HG03432 (cell line): ENCODE measurements at regions not wholly inside any gene's neighbourhood (a gene's known extent, or its start where the extent isn't known, plus 50 kb on each side); places are given as distances from the start of the nearest gene placed in this dataset.
"Not testable (repeated sequence)": the region's sequence is repeated elsewhere in the genome, so short reads cannot be mapped to it uniquely, and the experiment has no call there.

Source experiments
- ATAC-seq: cut with Tn5 transposase; IDR thresholded peaks from one replicate; pipeline ENCODE4 v1.9.1; 2021; ENCODE audit warnings: mild to moderate bottlenecking, moderate library complexity; ENCODE audit not compliant: unreplicated experiment

DNA sequence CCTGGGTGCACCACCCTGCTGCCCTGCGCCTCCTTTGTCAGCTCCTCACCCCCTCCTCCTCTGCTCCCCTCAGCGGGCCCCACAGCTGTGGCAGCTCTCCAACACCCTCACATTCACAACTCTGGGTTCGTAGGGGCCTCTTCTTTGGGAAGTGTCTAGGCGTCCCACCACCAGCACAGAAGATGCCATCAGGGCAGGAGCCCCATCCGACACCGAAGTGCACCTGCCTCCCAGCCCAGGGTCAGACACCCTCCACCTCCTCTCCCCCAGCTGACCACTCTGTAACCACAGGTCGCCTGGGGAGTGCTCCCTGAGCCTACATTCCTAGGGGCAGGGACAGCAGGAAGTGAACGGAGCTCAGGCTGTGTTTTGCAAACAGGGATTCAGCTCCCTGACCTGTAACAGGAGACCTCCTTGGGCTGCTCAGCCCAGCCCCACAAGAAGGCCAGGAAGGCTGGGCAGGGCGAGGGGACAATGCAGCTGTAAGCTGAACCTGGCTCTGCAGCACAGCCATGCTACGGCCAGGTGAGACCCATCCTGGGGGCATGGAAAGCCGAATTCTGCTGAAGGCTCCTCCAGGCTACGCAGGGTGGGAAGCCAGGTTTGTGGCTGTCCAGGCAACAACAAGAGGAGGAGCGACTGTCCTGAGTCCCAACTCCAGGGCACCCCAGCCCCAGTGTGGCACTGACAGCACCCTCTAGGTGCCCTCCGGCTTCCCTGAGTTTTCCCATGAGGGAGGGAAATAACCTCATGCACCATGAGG lies 269.0 kb downstream of the GOLGA6L6 start:
- ATAC-seq = no peak

DNA sequence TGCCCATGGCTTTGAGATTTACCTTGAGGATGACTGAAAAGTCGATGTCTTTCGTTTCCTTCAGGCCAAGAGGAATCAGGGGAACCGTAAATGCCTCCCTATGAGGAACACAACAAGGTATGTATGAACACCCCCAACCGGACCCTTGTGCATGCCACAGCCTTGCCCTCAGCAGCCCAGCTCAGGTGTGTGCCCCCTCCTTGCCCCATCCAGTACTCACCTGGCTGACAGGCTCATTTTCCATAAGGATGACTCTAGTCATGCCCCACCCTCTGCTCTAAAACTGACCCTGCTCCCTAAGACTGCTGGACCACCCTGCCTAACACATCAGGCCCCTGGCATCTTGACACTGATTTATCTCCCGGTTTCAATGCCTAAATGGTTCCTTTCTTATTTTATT lies 270.0 kb downstream of the GOLGA6L6 start:
- no peak for ATAC-seq

DNA sequence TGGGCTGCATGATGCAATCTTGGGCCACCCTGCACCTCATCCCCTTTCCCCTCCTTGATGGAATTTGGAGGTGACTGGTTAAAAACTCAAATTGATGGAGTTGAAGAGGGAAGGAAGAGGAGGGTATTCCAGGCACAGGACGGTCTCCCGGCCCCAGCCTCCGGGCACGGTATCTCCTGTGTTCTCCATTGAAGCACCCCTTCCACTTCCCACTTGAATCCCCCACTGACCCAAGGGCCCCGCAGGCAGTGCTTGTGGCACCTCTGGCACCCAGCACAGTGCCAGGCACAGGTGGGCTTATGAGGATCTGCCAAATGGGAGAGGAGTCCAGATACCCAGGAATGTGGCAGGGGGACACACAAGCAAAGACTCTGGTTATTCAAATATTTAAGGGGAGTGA lies 271.6 kb downstream of the GOLGA6L6 start:
- not testable (repeated sequence) for ATAC-seq

DNA sequence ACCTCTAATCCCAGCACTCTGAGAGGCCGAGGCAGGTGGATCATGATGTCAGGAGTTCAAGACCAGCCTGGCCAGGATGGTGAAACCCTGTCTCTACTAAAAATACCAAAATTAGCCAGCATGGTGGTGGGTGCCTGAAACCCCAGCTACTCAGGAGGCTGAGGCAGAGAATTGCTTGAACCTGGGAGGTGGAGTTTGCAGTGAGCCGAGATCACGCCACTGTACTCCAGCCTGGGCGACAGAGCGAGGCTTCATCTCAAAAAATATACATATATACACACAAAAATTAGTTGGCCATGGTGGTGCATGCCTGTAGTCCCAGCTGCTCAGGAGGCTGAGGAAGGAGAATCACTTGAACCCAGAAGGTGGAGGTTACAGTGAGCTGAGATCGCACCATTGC lies 273.6 kb downstream of the GOLGA6L6 start:
- not testable (repeated sequence) for ATAC-seq

DNA sequence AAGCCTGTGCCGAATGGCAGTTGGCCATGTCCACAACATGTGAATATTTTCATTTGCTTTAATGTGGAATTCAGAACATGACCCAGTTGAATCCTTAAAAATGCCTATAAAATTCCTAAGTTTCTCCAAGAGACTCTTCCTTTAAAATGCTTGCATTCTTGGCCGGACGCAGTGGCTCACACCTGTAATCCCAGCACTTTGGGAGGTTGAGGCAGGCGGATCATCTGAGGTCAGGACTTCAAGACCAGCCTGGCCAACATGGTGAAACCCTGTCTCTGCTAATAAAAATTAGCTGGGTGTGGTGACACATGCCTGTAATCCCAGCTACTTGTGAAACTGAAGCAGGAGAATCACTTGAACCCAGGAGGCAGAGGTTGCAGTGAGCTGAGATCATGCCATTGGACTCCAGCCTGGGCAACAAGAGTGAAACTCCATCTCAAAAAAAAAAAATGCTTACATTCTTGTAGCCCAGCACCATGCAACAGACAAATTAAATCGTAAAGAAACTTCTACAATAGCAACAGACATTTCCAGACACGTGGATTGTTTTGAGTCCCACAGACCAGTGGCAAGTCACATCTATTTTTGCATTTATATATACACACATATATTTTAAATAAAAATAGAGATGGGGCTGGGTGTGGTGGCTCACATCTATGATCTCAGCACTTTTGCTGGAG lies 274.4 kb downstream of the GOLGA6L6 start:
- ATAC-seq = not testable (repeated sequence)

DNA sequence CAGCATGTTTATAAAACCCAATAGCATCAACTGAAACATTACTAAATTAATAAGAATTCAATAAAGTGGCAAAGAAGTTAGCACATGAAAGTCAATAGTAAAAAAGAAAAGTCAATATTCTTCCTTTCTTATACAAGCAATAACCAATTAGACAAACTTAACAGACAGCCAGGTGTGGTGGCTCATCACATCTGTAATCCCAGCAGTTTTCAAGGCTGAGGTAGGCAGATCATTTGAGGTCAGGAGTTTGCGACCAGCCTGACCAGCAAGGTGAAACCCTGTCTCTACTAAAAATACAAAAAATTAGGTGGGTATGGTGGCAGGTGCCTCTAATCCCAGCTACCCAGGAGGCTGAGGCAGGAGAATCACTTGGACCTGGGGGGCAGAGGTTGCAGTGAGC lies 275.9 kb downstream of the GOLGA6L6 start:
- not testable (repeated sequence) for ATAC-seq

DNA sequence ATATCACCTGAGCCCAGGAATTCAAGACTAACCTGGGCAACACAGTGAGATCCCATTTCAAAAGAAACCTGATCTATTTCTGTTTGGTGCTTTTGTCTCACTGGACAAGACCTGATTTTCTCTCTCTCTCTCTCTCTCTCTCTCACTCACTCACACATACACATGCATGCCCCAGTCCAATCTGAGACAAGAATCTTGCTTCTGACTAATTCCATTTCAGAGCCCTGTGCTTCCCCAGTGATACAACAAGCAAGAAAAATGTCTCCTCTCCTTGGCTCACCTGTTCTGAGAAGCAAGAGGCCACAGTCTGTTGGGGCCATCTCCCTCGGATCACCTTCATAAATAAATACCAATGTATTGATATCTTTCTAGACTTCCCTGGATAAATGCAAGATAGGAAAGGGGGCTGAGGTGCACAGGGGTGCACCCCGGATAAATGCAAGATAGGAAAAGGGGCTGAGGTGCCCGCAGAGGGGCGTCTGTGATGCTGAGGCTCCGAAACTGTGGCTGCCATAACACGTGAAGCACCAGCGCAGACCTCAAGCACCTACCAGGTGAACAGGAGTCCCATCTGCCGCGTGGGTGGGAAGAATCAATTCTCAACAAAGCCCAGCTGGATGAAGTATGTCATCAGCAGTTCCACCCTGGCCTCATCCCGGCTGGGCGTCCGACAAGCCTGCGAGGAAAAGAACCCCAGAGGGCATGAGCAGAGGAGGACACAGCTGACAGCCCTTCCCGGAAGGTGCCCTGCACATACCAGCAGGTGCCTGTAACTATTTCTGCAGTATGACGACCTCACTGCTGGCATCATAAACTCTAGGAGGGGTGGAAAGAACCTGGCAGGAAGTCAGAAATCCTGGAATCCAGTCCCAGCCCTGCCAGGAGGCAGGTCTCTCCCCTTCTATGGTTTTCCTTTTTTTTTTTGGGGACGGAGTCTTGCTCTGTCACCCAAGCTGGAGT lies 280.0 kb downstream of the GOLGA6L6 start:
- ATAC-seq = not testable (repeated sequence)

DNA sequence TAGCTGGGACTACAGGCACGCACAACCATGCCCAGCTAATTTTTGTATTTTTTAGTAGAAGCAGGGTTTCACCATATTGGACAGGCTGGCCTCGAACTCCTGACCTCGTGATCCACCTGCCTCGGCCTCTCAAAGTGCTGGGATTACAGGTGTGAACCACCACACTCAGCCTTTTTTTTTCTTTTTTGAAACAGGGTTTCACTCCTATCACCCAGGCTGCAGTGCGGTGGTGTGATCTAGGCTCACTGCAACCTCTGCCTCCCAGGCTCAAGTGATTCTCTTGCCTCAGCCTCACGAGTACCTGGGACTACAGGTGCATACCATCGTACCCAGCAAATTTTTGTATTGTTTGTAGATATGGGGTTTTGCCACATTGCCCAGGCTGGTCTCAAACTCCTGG lies 280.9 kb downstream of the GOLGA6L6 start:
- ATAC-seq = not testable (repeated sequence)

DNA sequence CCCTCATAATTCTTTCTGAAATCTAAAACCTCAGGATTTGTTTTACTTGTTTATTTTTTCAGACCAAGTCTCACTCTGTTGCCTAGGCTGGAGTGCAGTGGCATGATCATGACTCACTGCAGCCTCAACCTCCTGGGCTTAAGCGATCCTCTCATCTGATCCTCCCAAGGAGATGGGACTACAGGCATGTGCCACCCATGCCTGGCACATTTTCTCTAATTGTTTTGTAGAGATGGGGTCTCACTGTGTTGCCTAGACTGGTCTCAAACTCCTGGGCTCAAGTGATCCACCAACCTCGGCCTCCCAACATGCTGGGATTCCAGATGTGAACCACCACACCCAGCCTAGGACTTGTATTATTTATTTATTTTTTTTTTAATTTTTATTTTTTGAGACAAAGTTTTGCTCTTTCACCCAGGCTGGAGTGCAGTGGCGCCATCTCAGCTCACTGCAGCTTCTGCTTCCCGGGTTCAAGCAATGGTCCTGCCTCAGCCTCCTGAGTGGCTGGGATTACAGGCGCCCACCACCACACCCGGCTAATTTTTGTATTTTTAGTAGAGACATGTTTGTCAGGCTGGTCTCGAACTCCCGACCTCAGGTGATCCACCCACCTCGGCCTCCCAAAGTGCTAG lies 281.9 kb downstream of the GOLGA6L6 start:
- not testable (repeated sequence) for ATAC-seq

DNA sequence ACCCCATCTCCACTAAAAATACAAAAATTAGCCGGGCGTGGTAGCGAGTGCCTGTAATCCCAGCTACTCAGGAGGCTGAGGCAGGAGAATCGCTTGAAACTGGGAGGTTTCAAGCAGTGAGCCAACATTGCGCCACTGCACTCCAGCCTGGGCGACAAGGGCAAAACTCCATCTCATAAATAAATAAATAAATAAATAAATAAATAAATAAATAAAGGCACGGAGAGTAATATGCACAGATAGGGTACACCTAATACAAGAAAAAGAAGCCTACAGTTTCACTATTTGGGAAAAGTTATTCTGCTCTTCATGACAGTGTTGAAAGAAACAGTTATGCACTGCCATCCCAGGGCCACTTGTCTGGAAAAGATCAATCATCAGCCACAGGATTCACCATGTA lies 285.2 kb downstream of the GOLGA6L6 start:
- ATAC-seq = not testable (repeated sequence)

DNA sequence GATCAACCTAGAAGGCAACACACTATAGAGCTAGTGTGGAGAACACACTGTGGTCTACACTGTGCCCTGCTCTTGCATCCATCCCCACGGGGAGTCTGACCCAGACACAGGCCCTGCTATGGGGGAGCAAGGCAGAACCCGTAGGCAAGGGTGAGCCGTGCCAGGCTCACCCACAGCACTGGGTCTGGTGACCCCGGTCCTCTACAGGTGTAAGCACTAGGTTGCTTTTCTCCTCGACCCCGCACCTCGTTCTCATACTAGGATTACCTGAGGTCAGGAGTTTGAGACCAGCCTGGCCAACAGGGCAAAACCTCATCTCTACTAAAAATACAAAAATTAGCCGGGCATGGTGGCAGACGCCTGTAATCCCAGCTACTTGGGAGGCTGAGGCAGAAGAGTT lies 286.0 kb downstream of the GOLGA6L6 start:
- ATAC-seq = not testable (repeated sequence)

DNA sequence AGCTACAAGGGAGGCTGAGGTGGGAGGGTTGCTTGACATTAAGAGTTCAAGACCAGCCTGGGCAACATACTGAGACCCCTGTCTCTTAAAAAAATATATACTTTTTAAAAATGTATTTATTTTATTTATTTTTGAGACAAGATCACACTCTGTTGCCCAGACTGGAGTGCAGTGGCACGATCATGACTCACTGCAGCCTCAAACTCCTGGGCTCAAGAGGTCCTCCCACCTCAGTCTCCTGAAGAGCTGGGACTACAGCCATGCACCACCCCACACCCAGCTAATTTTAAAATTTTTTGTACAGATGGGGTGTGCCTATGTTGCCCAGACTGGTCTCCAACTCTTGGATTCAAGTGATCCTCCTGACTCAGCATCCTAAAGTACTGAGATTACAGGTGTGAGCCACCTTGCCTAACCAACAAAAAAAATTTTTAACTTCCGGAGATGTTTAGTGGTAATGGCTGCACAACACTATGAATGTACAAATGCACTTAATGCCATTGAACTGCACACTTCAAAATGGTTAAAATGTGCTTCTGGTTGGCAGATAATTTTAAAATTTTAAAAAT lies 288.5 kb downstream of the GOLGA6L6 start:
- ATAC-seq = not testable (repeated sequence)

DNA sequence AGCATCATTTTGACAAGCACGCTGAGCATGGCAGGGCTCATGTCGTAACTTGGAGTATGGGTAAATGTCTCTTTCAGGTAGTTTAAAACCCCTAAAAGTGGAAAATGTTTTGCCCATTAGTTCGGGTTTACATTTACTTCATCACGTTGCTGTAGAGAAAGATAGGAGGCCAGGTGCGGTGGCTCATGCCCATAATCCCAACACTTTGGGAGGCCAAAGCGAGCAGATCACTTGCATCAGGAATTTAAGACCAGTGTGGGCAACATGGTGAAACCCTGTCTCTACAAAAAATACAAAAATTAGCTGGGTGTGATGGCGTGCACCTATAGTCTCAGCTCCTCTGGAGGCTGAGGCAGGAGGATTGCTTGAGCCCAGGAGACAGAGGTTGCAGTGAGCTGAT lies 289.6 kb downstream of the GOLGA6L6 start:
- ATAC-seq = not testable (repeated sequence)

DNA sequence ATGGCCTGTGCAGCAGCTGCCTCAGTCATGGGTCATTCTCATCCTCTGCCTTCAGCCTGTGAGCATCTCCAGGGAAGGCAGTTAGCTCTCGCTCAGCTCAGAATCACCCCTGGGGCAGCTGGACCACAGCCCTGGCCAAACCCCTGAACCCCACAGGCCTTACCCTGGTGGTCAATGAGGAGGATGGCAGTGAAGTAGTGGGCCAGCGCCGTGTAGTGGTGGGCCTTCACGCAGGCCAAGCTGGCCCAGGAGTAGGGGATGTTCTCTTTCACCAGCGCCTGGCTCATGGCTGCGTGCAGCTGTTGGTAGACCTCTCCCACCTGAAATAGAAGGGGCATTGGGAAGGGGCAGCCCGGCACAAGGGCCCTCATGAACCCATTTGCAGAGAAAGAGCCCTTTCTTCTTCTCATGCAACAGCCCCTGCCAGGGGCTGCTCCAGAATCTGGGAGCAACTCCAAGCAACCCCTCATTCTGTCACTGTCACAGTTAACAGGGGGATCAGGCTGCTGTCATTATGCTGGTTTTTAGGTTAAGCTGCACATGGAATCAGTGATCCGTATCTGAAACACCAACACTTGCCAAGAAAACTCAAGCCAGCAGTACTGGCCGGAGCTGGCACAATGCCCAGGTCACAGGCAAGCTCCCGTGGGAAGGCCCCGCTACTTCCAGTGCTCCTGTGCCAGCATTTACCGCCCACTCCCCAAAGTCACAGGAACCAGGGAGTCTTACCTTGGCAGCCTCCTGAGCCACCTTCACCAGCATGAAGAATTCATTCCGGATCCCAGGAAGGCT lies 290.2 kb downstream of the GOLGA6L6 start:
- ATAC-seq = not testable (repeated sequence)

DNA sequence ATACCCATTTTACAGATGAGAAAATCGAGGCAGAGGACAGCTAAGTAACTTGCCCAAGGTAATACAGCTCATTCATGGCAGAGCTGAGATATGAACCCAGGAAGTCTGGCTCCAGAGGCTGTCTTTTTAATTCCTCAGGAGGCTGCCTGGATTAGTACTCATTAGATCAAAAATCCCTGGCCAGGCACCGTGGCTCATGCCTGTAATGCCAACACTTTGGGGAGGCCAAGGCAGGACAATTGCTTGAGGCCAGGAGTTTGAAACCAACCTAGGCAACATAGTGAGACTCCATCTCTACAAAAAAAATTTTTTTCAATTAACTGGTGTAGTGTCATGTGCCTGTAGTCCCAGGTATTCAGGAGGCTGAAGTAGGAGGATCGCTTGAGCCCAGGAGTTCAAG lies 291.4 kb downstream of the GOLGA6L6 start:
- ATAC-seq = not testable (repeated sequence)

DNA sequence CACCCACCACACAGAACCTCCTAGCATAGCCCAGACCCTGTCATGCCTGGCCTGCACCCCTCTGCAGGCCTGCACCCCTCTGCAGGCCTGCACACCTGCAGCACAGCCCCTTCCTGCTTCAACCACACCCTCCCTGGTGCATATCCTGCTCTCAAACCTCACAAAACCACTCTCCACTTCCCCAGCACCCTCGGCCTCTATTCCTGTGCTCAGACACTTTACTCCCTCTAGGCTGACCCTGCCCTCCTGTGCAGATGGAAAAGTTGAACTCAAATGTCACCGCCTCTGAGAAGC lies 292.0 kb downstream of the GOLGA6L6 start:
- ATAC-seq = not testable (repeated sequence)

DNA sequence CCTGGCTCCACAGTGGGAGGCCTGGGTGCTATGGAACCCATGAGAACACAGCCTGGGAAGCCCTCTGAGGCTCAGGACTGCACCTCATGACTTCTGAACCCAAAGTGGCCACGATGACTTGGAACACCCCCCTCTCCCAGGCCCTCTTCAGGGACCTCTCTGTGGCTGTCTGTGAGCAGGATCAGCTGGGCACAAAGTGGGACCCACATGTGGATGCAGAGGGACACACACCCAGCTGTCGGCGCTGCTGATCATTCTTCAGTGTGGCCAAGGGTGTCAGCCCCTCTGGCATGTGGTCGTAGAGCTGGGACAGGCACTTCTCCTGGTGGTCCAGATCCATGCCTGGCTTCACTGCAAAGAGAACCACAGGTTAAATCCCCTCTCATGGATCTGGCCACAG lies 293.2 kb downstream of the GOLGA6L6 start:
- not testable (repeated sequence) for ATAC-seq

DNA sequence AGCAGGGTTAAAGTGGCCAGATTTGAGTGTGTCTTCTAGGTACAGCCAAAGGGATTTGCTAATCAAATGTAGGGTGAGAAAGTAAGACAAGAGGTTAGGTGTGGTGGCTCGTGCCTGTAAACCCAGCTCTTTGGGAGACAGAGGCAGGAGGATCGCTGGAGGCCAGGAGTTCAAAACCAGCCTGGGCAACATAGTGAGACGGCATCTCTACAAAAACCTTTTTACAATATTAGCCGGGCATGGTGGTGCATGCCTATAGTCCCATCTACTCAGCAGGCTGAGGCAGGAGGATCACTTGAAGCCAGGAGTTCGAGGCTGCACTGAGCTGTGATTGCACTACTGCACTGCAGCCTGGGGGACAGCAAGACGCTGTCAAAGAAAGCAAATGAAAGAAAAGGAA lies 294.5 kb downstream of the GOLGA6L6 start:
- ATAC-seq = not testable (repeated sequence)

DNA sequence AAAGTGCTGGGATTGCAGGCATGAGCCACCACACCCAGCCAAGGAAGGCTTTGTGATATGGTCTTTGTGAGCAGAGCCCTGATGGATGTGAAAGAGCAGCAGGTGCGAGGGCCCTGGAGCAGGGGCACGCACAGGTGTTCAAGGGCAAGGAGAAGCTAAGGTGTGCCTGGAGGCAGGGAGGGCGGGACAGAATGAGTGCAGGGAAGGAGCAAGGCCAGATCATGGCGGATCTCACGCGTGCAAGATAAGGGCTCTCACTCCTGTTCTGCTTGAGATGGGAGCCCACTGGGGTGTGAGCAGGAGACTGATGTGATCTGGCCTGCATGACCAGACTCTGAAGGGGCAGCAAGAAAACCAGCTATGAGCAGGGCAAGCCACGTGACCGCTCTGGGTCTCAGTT lies 295.0 kb downstream of the GOLGA6L6 start:
- not testable (repeated sequence) for ATAC-seq

DNA sequence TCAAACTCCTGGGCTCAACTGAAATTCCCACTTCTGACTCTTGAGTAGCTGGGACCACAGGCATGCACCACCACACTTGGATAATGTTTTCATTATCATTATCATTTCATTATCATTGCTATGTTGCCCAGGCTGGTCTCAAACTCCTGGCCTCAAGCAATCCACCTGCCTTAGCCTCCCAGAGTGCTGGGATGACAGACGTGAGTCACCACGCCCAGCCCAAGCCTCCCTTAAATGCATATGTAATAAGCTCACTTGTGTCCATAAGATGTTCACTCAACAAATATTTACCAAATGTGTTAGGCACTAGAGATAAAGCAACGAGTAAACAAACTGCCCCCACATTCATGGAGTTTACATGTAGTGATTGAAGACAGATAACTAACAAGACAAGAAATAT lies 295.7 kb downstream of the GOLGA6L6 start:
- not testable (repeated sequence) for ATAC-seq
